GM18498 (cell line): ENCODE measurements at regions not wholly inside any gene's neighbourhood (a gene's known extent, or its start where the extent isn't known, plus 50 kb on each side); places are given as distances from the start of the nearest gene placed in this dataset.
"Not testable (repeated sequence)": the region's sequence is repeated elsewhere in the genome, so short reads cannot be mapped to it uniquely, and the experiment has no call there.

Experiments
- ATAC-seq: cut with Tn5 transposase; IDR thresholded peaks from one replicate; pipeline ENCODE4 v1.9.1; 2021; ENCODE audit warnings: mild to moderate bottlenecking, moderate library complexity; ENCODE audit not compliant: unreplicated experiment

GRCh38 chr2:21908712-21909380 lies 785.1 kb downstream of the TDRD15 start:
- ATAC-seq, result not testable (repeated sequence)

GRCh38 chr2:21910832-21911507 lies 787.2 kb downstream of the TDRD15 start:
- no peak for ATAC-seq

GRCh38 chr2:21912405-21912804 lies 788.6 kb downstream of the TDRD15 start:
- ATAC-seq, result no peak

- no peak for ATAC-seq
These were observed 791.4 kb downstream of the TDRD15 start for GRCh38 chr2:21915201-21915600.

- ATAC-seq, result no peak
These were observed 793.3 kb downstream of the TDRD15 start for GRCh38 chr2:21916934-21917522.

GRCh38 chr2:21920721-21921120 lies 797.0 kb downstream of the TDRD15 start:
- no peak for ATAC-seq

- peak; percentile 72 for ATAC-seq
These were observed 801.0 kb downstream of the TDRD15 start for GRCh38 chr2:21924640-21925285.

GRCh38 chr2:21928292-21928691 lies 804.5 kb downstream of the TDRD15 start:
- no peak for ATAC-seq

- no peak for ATAC-seq
These were observed 806.5 kb downstream of the TDRD15 start for GRCh38 chr2:21930226-21930625.

GRCh38 chr2:21939967-21940366 lies 816.2 kb downstream of the TDRD15 start:
- no peak for ATAC-seq

- no peak for ATAC-seq
These were observed 820.8 kb downstream of the TDRD15 start for GRCh38 chr2:21944536-21944935.

- no peak for ATAC-seq
These were observed 821.9 kb downstream of the TDRD15 start for GRCh38 chr2:21945658-21946057.

- ATAC-seq, result no peak
These were observed 823.3 kb downstream of the TDRD15 start for GRCh38 chr2:21947046-21947445.

- ATAC-seq, result no peak
These were observed 842.4 kb downstream of the TDRD15 start for GRCh38 chr2:21966139-21966538.

GRCh38 chr2:21970971-21971370 lies 847.2 kb downstream of the TDRD15 start:
- ATAC-seq, result no peak

GRCh38 chr2:21972586-21972985 lies 848.8 kb downstream of the TDRD15 start:
- ATAC-seq, result no peak

- ATAC-seq, result no peak
These were observed 857.4 kb downstream of the TDRD15 start for GRCh38 chr2:21981127-21981526.

- ATAC-seq, result no peak
These were observed 869.2 kb downstream of the TDRD15 start for GRCh38 chr2:21993002-21993401.

GRCh38 chr2:21996339-21996738 lies 872.6 kb downstream of the TDRD15 start:
- ATAC-seq, result no peak

- no peak for ATAC-seq
These were observed 875.8 kb downstream of the TDRD15 start for GRCh38 chr2:21999522-21999921.

- ATAC-seq, result no peak
These were observed 878.3 kb downstream of the TDRD15 start for GRCh38 chr2:22002066-22002465.

- no peak for ATAC-seq
These were observed 879.5 kb downstream of the TDRD15 start for GRCh38 chr2:22003270-22003669.
